ENCODE measurements at regions not wholly inside any gene's neighbourhood (a gene's known extent, or its start where the extent isn't known, plus 50 kb on each side); places are given as distances from the start of the nearest gene placed in this dataset.

DNA sequence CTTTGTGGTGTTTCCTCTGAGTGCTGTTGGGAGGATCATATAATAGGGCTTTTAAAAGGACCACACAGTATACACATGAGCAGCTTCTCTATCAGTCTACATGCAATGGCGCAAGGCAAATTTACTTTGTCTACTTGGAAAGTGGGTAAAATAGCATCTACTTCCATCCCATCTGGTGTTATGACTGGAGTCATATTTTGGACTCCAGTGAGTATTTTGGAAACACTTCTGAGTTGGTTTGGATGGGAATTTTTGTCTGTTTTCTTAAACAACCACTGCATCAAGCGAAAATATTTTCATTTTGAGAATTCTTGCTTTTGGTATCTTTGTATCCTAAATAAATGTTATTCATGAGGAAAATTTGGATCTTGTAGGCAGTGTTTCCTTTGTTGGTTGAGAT, 220.8 kb downstream of the NMUR2 start:
- TF ChIP-seq, protein P1, sequence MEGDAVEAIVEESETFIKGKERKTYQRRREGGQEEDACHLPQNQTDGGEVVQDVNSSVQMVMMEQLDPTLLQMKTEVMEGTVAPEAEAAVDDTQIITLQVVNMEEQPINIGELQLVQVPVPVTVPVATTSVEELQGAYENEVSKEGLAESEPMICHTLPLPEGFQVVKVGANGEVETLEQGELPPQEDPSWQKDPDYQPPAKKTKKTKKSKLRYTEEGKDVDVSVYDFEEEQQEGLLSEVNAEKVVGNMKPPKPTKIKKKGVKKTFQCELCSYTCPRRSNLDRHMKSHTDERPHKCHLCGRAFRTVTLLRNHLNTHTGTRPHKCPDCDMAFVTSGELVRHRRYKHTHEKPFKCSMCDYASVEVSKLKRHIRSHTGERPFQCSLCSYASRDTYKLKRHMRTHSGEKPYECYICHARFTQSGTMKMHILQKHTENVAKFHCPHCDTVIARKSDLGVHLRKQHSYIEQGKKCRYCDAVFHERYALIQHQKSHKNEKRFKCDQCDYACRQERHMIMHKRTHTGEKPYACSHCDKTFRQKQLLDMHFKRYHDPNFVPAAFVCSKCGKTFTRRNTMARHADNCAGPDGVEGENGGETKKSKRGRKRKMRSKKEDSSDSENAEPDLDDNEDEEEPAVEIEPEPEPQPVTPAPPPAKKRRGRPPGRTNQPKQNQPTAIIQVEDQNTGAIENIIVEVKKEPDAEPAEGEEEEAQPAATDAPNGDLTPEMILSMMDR (conservative IDR thresholded peaks at IDR 0.05 in 1 of 2, IDR thresholded peaks at IDR 0.05 in 1 of 2; ENCODE audit: low read depth in 1 of 2, low read length in 2 of 2): no peak
- no peak for TF ChIP-seq EZH2 (IDR thresholded peaks at IDR 0.05; ENCODE audit: low read length, missing control alignments)

Data from fibroblast of lung (primary cell).